C4-2B (cell line): ENCODE measurements at regions not wholly inside any gene's neighbourhood (a gene's known extent, or its start where the extent isn't known, plus 50 kb on each side); places are given as distances from the start of the nearest gene placed in this dataset.

Experiments used
- H3K27ac ChIP-seq: fragments of 450-650 bp; 2 replicates; pipeline ENCODE4 v1.5.1; 2017
- CTCF ChIP-seq: fragments of 450-650 bp; conservative IDR thresholded peaks from 2 replicates; pipeline ENCODE4 v1.5.1; 2017; ENCODE audit warnings: mild to moderate bottlenecking
- ZFX ChIP-seq: fragments of 450-650 bp; IDR thresholded peaks from 2 replicates; pipeline ENCODE4 v1.6.1; 2017

- TF ChIP-seq CTCF, result no peak
- TF ChIP-seq ZFX, result no peak
- H3K27ac ChIP-seq, result no peak overlapping the region
Measured at GRCh38 chr16:54525104-54525503, 238.5 kb upstream of the IRX3 start.

DNA sequence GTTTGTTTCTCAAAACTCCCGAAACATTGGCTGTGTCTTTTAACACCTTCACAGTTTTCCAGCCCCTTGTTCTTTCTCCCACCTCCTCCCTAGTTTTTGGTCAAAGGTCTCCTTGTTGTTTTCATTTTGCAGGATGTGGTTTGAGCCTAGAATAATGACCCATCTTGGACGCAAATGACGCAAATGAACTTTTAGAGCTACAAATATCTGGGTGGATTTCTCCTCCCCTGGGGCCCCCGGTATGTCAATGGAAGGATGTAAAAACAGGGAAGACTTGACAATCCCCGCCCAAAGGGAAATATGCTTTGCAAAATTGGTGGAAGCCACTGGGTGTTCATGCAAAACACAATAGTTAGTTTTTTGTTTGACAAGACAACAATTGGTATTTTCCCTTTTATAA is 236.0 kb upstream of the IRX3 start:
- no peak for TF ChIP-seq CTCF
- no peak for TF ChIP-seq ZFX
- H3K27ac ChIP-seq, result no peak overlapping the region

- no peak overlapping the region for H3K27ac ChIP-seq
- TF ChIP-seq CTCF (no peak), ZFX (no peak)
Measured at GRCh38 chr16:54521327-54521726, 234.7 kb upstream of the IRX3 start.

- no peak overlapping the region for H3K27ac ChIP-seq
- TF ChIP-seq ZFX (no peak), CTCF (no peak)
Measured at GRCh38 chr16:54519161-54519695, 232.6 kb upstream of the IRX3 start.

DNA sequence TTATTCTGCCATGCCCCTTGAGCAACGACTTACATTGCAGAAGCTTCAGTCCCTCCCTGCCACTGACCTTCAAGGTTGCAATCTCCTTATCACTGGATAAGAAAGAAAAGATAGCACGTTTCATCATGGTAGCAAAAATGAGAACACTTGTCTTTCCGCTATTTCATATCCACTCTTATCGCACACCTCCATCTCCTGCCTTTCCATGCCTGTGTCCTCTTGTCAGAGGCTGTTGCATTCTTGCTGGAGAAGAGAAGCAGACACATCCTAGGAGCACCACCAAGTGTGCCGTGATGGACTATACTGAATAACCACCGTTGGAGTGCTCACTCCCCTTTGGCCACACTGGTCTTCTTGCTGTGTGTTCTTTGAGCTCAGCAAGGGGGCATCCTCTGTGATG is 230.6 kb upstream of the IRX3 start:
- H3K27ac ChIP-seq, result no peak overlapping the region
- TF ChIP-seq ZFX (no peak), CTCF (no peak)

GRCh38 chr16:54512467-54512995 is 225.9 kb upstream of the IRX3 start:
- no peak overlapping the region for H3K27ac ChIP-seq
- TF ChIP-seq CTCF, result no peak
- TF ChIP-seq ZFX, result no peak

GRCh38 chr16:54511222-54511731 is 224.7 kb upstream of the IRX3 start:
- no peak overlapping the region for H3K27ac ChIP-seq
- no peak for TF ChIP-seq ZFX
- TF ChIP-seq CTCF, result no peak
